ENCODE measurements at regions not wholly inside any gene's neighbourhood (a gene's known extent, or its start where the extent isn't known, plus 50 kb on each side); places are given as distances from the start of the nearest gene placed in this dataset.
"Not testable (repeated sequence)": the region's sequence is repeated elsewhere in the genome, so short reads cannot be mapped to it uniquely, and the experiment has no call there.

- Mint-ChIP-seq H3K27ac (no peak overlapping the region), H3K4me3 (no peak overlapping the region), H3K36me3 (ENCODE audit: low read depth) (no peaks in the 10 kb centered on the region), H3K9me3 (peaks cover 7% of the 10 kb centered on the region), H3K4me1 (no peaks in the 10 kb centered on the region), H3K27me3 (ENCODE audit: low read depth, poor library complexity) (peaks cover 54% of the 10 kb centered on the region)
- no peak for DNase-seq
- TF ChIP-seq, protein P1, sequence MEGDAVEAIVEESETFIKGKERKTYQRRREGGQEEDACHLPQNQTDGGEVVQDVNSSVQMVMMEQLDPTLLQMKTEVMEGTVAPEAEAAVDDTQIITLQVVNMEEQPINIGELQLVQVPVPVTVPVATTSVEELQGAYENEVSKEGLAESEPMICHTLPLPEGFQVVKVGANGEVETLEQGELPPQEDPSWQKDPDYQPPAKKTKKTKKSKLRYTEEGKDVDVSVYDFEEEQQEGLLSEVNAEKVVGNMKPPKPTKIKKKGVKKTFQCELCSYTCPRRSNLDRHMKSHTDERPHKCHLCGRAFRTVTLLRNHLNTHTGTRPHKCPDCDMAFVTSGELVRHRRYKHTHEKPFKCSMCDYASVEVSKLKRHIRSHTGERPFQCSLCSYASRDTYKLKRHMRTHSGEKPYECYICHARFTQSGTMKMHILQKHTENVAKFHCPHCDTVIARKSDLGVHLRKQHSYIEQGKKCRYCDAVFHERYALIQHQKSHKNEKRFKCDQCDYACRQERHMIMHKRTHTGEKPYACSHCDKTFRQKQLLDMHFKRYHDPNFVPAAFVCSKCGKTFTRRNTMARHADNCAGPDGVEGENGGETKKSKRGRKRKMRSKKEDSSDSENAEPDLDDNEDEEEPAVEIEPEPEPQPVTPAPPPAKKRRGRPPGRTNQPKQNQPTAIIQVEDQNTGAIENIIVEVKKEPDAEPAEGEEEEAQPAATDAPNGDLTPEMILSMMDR (IDR thresholded peaks at IDR 0.05), result no peak
These were observed 62.0 kb upstream of the SRD5A2 start for GRCh38 chr2:31642707-31643106.

DNA sequence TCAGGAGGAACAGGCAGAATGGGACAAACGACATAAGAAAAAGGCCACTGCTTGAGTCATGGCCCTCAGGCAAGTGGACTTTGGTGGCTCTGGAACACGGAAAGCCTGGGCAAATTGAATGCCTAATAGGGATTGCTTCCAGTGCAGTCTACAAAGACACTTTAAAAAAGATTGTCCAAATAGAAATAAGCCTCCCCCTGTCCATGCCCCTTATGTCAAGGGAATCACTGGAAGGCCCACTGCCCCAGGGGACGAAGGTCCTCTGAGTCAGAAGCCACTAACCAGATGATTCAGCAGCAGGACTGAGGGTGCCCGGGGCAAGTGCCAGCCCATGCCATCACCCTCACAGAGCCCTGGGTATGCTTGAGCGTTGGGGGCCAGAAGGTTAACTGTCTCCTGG, 51.5 kb upstream of the SRD5A2 start:
- not testable (repeated sequence) for DNase-seq; H3K27ac Mint-ChIP-seq; H3K36me3 Mint-ChIP-seq (ENCODE audit: low read depth); H3K4me3 Mint-ChIP-seq; H3K4me1 Mint-ChIP-seq
- H3K27me3 Mint-ChIP-seq (ENCODE audit: low read depth, poor library complexity), result peaks cover 21% of the 10 kb centered on the region
- peaks cover 13% of the 10 kb centered on the region for H3K9me3 Mint-ChIP-seq

Data from nephron progenitor cell (in vitro differentiated cells).